HG02759 (cell line): ENCODE measurements at regions not wholly inside any gene's neighbourhood (a gene's known extent, or its start where the extent isn't known, plus 50 kb on each side); places are given as distances from the start of the nearest gene placed in this dataset.

Source experiments
- ATAC-seq: cut with Tn5 transposase; IDR thresholded peaks from one replicate; pipeline ENCODE4 v1.9.1; 2021; ENCODE audit warnings: mild to moderate bottlenecking, moderate library complexity; ENCODE audit not compliant: unreplicated experiment

- ATAC-seq, result no peak
Measured at GRCh38 chr4:165666836-165667235, 206.2 kb upstream of the TLL1 start.

GRCh38 chr4:165667969-165668368, 205.1 kb upstream of the TLL1 start:
- no peak for ATAC-seq

- ATAC-seq, result no peak
Measured at GRCh38 chr4:165668694-165669093, 204.3 kb upstream of the TLL1 start.

GRCh38 chr4:165677081-165677480, 196.0 kb upstream of the TLL1 start:
- no peak for ATAC-seq

- no peak for ATAC-seq
Measured at GRCh38 chr4:165678236-165678935, 194.7 kb upstream of the TLL1 start.

GRCh38 chr4:165678936-165679325, 194.1 kb upstream of the TLL1 start:
- no peak for ATAC-seq

- no peak for ATAC-seq
Measured at GRCh38 chr4:165680821-165681220, 192.2 kb upstream of the TLL1 start.

GRCh38 chr4:165682611-165683010, 190.4 kb upstream of the TLL1 start:
- no peak for ATAC-seq

GRCh38 chr4:165684177-165684805, 188.7 kb upstream of the TLL1 start:
- ATAC-seq, result no peak

GRCh38 chr4:165686756-165687155, 186.3 kb upstream of the TLL1 start:
- no peak for ATAC-seq

GRCh38 chr4:165689159-165689558, 183.9 kb upstream of the TLL1 start:
- no peak for ATAC-seq

- no peak for ATAC-seq
Measured at GRCh38 chr4:165692082-165692481, 181.0 kb upstream of the TLL1 start.

GRCh38 chr4:165698272-165698671, 174.8 kb upstream of the TLL1 start:
- no peak for ATAC-seq

- no peak for ATAC-seq
Measured at GRCh38 chr4:165699055-165699454, 174.0 kb upstream of the TLL1 start.

GRCh38 chr4:165700855-165701254, 172.2 kb upstream of the TLL1 start:
- no peak for ATAC-seq

- no peak for ATAC-seq
Measured at GRCh38 chr4:165707128-165707527, 165.9 kb upstream of the TLL1 start.

GRCh38 chr4:165709516-165709915, 163.5 kb upstream of the TLL1 start:
- no peak for ATAC-seq

- ATAC-seq, result no peak
Measured at GRCh38 chr4:165709973-165710526, 163.0 kb upstream of the TLL1 start.

GRCh38 chr4:165711436-165711835, 161.6 kb upstream of the TLL1 start:
- no peak for ATAC-seq

- ATAC-seq, result no peak
Measured at GRCh38 chr4:165711912-165712311, 161.1 kb upstream of the TLL1 start.

GRCh38 chr4:165714650-165715049, 158.4 kb upstream of the TLL1 start:
- ATAC-seq, result no peak

- no peak for ATAC-seq
Measured at GRCh38 chr4:165715211-165715610, 157.8 kb upstream of the TLL1 start.
